Loucy (cell line): ENCODE measurements at regions not wholly inside any gene's neighbourhood (a gene's known extent, or its start where the extent isn't known, plus 50 kb on each side); places are given as distances from the start of the nearest gene placed in this dataset.

Experiments used
- EZH2phosphoT487 ChIP-seq: fragments of 200-600 bp; IDR thresholded peaks from 2 replicates; pipeline ENCODE4 v1.6.1; 2018; ENCODE audit warnings: antibody characterized with exemption, mild to moderate bottlenecking, moderate library complexity, borderline replicate concordance
- TF ChIP-seq, protein P1 (sequence below): fragments of 200-600 bp; sonication (generic); conservative IDR thresholded peaks from 2 replicates; pipeline ENCODE4 v1.5.1; 2014; ENCODE audit warnings: mild to moderate bottlenecking, antibody characterized with exemption, low read length

DNA sequence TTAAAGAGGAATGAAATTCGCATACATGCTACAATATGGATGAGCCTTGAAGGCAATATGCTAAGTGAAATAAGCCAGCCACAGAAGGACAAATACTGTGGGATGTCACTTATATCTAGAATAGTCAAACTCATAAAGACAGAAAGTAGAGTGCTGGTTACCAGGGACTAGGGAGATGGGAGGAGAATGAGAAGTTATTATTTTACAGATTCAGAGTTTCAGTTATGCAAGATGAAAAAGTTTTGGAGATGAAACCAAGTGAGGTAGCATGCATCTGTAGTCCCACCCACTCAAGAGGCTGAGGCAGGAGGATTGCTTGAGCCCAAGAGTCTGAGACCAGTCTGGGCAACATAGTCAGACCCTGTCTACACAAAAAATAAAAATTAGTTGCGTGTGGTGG is 82.5 kb upstream of the ARID1B start:
- TF ChIP-seq, protein P1, sequence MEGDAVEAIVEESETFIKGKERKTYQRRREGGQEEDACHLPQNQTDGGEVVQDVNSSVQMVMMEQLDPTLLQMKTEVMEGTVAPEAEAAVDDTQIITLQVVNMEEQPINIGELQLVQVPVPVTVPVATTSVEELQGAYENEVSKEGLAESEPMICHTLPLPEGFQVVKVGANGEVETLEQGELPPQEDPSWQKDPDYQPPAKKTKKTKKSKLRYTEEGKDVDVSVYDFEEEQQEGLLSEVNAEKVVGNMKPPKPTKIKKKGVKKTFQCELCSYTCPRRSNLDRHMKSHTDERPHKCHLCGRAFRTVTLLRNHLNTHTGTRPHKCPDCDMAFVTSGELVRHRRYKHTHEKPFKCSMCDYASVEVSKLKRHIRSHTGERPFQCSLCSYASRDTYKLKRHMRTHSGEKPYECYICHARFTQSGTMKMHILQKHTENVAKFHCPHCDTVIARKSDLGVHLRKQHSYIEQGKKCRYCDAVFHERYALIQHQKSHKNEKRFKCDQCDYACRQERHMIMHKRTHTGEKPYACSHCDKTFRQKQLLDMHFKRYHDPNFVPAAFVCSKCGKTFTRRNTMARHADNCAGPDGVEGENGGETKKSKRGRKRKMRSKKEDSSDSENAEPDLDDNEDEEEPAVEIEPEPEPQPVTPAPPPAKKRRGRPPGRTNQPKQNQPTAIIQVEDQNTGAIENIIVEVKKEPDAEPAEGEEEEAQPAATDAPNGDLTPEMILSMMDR, result no peak
- no peak for TF ChIP-seq EZH2phosphoT487
